ENCODE measurements at regions not wholly inside any gene's neighbourhood (a gene's known extent, or its start where the extent isn't known, plus 50 kb on each side); places are given as distances from the start of the nearest gene placed in this dataset.

DNA sequence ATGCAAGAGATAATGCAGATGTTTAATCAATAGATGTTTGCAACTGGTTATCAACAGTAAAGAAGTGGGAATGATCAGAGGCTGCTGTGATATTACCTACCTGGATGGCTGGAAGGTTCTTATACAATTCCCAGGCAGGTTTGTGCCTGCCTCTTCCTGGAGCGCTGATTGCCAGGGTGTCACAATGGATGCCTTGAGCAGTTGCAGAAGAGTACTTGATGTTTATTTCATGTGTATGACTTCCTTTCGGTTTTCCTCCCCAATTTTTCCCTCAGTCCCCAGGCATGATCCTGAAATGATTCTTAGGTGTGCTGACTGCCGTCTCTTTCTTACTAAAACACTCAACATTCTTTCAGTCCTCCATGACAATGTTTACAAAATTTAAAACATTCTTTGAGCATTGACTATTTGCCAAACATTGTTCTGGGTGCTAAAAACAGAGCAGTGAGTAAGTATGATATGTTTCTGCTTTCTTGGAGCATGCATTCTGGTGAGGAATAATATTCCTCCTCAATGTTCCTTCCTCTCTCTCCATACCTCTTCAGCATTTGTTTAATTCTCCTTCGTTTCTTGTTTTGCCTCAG, 416.6 kb upstream of the TRIB2 start:
- DNase-seq, result no peak

DNA sequence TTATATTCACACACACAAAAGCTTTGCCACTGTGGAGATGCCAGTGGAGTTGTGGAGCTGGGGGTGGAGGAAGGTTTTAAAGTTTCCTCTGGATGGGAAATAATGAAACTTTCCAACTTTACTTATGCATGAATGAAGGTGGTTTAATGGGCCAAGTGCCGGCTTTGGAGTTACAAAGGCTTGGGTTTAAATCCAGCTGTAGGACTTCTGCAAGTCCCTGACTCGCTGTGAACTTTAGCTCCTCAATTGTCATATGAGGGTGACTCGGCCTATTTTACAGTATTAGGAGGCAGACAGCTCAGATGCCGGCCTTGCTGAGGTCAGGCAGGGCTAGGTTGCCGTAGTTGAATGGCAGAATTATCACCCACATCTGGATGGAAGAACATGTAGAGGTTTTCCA, 415.8 kb upstream of the TRIB2 start:
- no peak for DNase-seq

DNA sequence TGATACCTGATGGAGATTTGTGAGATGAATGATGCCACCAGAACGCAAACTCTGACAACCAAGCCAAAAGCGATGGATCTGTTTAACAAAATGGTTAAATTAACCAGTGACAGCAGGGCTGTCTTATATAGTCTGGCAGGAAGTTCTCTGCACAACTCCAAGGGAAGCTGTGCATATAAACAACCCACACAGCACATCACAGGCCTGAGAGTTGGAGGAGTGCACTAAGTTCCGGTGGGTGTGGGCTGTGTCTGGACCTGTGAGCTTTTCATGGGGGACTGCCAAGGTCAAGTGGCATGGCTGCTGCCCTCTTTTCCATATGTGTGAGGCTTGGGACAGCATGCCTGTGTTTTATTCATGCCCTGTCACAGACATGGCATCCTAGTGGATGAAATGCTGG, 414.6 kb upstream of the TRIB2 start:
- no peak for DNase-seq

DNA sequence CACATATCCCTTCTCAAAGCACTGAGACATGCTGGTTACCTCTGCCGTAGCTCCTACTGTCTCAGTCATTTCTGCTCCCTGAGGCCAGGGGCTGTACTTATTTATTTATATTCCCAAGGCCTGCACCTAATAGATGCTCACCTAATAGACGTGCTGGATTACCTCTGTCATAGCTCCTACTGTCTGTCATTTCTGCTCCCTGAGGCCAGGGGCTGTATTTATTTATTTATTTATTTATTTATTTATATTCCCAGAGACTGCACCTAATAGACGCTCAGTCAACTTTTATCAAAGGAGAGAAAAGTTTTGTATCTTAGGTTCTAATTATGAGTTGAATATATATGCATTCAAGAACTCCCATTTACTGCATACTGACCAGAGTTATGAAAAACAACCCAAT, 414.0 kb upstream of the TRIB2 start:
- no peak for DNase-seq

DNA sequence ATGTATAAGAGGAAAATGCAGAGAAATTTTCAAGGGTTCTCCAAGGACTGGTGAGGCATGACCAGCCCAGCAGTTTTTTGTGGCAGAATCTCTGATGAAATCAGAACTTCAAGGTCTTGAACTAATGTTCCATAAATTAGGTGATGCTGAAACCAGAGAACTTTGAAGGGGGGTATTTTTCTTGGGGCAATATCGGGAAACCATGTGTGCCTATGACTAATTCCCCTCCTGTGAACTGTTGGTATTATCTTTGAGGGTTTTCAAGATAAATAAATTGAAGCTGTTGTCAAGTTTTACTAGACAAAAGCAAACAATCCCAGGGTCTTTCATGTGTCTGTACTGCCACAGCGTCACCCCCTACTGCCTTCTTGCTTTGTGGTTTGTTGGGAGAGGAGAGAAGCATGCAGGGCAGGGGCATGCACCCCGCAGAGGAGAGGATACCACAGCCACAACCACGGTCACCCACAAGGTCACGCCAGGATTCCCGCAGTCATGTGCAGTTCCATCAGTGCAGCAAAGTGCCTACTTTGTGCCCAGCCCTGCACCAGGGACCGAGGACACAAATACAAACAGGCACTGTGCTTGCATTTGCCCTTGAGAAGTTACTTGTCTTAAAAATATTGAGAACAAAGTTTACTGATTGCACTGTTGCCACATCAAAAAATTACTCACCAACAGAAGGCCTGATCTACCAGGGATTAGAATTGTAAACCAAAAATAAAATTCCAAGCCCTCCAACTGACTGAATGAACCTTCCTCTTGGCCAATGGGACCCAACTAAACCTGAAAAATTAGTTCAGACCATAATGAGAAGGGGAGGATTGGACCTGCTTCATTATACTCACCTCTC, 413.3 kb upstream of the TRIB2 start:
- no peak for DNase-seq

DNA sequence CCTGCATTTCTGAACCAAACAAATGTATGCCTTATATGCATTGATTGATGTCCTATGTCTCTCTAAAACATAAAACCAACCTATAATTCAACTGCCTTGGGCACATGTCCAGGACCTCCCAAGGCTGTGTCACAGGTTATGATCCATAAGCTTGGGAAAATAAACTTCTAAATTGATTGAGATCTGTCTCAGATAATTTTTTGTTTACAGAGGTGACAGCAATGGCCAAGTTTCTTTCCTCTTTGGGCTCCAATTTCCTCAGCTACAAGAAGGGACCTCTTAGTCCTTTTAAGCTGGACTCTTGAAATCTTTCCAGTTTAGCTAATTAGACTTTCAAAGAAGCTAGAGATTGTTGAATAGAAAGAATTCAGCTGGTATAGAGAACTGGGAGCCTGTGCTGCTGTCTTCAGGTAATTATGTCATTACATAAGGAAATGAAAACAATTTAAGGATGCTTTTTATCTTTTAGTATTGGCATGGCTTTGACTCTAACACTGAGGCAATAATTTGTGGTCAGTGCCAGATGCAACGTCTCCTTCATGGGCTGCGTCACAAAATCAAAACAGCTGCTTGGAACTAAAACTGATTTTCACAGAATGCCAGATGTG, 412.1 kb upstream of the TRIB2 start:
- DNase-seq, result no peak

DNA sequence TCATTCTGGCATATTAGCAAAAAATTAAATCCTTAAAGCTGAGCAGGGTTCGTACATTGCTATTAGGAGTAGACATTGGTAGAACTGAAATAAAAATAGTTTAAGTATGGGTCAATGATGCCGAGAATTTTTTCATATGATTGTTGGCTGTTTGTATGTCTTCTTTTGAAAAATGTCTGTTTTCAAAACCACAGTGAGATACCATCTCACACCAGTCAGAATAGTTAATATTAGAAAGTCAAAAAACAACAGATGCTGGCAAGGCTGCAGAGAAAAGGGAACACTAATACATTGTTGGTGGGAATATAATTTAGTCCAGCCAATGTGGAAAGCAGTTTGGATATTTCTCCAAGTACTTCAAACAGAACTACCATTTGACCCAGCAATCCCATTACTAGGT, 410.8 kb upstream of the TRIB2 start:
- no peak for DNase-seq

DNA sequence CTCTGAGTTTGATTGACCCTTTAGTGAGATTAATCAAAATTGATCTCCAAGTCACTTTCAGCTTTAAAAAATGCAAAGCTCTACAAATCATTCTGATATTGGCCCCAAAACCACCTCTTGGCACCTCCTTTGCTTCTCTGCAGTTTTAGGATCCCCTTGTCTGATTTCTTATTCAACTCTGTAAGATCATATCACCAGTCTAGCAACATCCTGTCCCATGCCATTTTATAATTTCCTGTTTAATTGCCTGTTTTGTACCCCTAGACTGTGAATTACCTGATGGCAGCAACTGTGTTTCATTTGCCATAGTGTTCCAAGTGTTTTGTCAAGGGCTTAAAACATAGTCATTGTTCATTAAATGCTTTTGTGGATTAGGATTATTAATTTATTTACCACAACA, 406.3 kb upstream of the TRIB2 start:
- no peak for DNase-seq

DNA sequence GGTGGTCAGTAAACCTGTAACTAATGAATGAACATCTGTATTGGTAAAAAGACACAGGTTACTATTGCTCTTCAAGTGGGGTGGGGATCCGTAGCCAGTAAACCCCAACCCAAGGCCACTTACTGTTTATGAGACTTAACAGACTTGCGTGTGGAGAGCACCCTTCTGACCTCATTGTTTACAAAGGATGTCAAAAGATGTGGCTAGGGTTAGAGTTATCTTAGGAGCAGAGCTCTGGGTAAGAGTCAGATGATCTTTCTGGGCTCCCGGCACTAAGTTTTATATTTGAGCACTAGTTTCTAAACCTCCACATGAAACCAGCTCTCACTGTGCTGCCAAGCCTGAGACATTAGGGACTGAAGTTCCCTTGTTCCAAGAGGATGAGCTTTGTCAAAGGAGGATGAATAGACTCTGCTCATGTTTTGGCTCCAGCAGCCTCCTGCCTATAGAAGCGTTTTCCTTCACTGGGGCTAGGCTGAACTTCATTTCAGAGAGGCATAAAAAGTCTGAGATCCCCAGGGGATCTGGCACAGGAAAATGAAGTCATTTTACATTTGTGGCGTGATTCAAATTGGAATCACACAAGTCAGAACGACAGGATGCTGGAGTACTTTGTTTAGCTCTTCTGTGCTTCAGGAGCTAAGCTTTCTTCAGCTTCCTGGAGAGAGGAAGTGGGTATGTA, 403.1 kb upstream of the TRIB2 start:
- DNase-seq, result no peak

DNA sequence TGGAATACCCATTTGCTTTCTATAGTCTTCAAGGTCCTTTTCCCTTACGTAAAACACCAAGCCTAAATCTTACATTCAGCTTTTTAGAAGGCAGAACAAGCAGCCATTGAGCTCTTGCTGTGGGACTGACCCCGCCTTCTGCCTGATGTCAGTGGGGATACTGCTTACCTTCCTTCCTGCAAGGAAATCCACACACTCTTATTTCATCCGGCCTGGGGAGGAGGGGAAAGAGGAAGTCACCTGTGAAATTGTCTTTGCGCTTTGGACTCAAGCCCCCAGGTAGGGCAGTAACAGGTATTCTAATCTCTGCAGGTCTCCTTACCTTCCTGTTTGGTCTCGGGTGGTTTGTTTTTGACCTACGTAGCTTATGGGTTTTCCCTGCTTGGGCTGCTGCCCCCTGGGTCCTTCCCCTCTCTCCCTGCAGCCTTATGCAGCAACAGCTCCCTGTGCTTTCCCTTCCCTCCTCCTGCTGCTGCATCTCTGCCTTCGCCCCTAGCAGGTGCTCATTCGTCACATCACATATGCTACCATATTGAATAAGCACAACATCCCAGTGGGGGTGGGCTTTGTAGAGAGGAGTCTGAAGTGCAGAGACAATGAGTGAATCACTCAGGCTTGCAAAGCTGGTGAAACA, 402.5 kb upstream of the TRIB2 start:
- DNase-seq, result no peak

DNA sequence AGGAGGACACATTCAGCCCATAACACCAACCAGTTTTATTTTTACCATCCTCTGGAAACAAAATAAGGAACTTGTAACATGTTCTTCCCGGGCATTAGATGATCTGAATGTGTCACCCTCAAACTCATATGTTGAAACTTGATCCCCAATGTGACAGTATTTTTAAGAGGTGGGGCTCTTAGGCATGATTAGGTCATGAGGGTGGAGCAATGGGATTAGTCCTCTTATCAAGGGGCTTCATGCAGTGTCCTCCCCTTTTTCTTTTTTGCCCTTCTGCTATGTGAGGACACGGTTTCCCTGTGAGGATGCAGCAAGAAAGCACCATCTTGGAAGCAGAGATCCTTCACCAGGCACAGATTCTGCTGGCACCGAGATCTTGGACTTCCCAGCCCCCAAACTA, 401.5 kb upstream of the TRIB2 start:
- DNase-seq, result no peak

DNA sequence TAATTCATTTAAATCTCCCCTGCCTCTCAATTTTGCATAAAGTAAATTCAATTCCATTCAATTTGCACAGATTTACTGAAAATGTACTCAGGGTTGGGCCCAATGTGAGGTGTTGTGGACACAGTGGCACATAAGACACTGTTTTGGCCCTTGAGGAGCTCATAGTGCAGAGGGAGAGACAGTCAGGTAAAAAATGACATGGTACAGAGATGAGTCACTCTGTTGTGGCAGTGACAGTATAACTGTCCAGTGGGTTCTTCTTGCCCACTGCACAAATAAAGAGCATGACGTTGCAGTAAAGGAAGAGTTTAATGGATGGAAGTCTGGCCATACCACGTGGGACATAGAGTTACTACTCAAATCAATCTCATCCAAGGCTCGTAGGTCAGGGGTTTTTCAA, 400.3 kb upstream of the TRIB2 start:
- DNase-seq, result no peak

DNA sequence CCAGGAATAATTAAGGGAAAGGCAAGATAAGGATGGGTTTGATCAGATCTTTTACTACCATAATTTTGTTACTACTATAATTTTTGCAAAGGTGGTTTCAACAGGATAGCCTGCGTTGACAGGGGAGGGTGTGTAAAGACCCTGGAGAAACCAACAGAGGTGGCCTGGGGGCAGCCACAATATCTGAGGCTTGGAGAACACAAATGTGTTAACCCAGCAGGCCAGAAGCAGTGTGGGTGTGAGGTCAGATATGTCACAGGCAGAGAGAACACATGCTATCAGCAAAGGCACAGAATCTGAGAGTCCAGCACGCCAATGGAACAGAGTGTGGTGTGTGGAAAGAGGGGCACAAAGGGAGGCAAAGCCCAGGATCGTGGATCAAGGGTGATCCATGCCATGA, 399.4 kb upstream of the TRIB2 start:
- no peak for DNase-seq

DNA sequence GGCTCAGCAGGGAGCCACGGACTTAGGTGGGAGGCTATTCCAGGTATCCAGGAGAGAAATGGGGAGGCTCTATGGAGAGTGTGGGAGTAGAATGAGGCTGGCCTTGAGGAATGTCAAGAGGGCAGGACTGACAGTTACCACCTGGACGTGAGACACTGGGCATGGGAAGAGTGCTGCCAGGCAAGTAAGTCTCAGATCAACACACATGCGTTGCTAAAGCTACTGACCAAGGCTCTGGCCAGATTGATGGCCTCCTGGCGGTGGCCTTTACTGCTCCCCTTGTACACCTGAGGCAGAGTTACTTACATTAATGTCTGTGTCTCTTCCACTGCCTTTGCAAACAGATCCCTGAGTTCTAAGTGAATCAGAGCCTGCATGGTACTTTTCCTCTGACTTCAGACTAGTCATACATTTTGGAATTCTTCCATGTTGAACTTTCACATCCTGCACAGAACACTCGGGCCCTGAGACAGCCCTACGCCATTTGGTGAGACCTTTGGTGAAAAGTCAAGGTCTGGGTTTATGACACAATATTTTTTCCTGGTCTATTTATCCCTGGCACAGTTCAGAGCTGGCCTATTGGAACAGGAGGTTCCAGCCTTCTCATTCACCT, 398.8 kb upstream of the TRIB2 start:
- no peak for DNase-seq

DNA sequence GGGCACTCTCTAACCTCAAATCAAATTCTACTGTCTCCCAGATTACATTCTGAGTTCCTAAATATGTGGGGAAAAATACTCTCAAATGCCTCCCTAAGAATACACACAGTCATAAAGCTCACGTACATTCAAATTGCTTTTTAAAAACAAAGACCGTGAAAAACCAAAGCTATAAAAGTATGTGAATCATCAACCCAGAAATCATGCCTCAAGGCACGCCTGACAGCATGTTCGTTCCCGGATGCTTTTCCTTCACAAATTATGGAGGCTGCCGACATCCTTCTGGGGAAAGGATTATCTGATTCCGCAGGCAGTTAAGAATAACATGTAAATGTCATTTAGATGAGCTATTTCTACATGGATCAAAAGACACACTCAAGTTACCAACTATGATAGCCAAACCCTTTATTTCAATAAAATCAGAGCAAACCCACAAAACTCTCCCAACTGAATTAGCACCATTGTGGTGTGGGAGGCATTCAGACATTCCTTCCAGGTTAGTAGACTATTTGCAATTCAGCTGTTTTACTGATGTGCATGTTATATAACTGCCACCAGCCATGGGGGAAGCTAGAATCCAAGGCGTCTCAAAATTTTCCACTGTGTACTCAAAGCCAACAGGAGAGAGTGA, 398.2 kb upstream of the TRIB2 start:
- DNase-seq, result no peak

DNA sequence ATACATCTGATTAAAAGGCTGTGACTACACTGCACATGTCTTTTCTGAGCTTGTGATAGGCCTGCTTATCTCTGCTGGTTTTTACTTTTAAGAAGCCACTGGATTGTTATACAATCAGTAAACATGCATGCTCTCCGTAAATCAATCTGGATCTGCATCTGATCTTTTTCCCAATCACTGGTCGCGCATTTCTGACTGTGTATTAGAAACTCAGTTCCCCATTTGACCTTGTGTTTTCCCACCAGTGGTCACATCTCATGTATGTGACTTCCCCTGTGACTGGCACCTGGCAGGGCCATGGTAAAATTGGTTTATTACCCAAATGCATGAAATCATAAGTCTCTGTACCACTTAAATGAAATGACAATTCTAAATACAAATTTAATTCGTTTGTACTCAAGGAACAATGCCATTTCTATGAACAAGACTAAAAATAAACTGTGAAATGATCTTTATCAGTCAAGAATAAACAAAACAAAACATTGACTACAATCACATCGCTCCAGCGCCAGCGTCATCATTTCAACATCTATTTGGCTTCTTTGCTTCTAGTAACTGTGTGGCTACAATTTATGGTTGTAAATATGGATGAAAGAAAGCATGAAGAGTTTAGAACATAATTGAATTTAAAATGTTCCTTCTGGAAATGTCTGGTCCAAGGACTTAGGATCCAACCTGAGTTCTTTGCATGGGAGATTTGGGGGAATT, 396.6 kb upstream of the TRIB2 start:
- no peak for DNase-seq

DNA sequence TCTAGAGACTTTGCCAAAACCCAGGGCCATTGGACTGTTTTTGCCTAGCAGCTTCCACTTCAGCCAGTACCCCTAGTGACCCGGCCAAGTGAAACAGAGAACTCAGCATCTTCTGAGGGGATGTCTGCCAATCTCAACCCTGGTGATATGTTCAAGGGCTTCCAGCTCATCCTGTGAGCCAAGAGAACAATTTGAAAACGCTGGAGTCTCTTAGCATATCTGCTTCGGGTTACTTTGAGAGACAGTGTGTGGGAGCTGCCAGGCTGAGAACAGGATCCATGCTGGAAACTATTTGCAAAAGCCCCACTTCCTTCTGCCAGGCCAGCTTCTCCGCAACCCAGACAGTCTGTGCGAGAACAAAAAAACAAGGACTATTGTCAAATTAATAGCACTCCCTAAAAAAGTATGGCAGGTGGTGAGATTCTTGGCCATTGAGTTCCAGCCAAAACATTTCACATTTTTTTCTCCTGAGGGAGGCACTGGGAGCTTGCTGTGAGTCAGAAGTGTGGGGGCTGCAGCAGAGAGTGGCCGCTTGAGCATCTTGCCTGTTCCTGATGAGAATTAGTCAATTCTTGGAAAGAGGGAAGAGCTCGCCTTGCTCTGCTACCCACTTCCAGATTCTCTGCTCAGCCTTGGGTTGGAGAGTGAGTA, 395.6 kb upstream of the TRIB2 start:
- no peak for DNase-seq

DNA sequence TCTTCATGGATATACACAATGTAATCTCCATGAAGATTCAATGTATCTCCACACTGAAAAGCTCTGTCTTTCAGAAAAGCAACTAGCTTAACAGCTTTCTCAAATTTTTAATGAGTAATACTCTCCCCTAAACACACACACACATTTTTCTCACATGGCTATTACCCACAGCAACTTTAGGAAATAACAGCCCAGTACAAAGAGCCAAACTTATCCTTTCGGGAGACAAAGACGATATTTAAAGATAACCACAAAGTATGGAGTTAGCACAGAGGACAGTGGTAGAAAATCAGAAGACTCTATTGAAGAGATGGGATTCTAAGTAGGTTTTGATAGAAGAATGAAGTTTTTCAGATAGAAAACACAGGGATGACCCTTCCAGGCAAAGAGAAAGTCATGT, 394.9 kb upstream of the TRIB2 start:
- DNase-seq, result no peak

DNA sequence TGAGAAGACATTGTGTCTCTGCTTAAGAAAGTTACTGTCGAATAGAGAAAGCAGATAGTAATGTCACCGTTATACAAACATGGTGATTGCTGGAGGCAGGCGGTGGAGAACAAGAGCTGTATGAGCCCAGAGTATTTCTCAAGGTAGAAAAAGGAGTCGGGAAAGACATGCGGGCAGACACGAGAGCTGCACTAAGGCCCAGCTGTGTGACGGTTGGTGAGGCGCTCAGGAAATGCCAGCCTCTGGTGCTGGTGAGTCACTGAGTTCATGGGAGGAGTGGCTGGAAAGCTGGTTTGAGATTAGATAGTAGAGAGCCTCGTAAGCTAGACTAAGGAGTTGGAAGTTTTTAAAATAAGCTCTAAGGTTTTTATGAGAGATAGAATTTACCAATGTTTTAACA, 390.9 kb upstream of the TRIB2 start:
- DNase-seq, result no peak

DNA sequence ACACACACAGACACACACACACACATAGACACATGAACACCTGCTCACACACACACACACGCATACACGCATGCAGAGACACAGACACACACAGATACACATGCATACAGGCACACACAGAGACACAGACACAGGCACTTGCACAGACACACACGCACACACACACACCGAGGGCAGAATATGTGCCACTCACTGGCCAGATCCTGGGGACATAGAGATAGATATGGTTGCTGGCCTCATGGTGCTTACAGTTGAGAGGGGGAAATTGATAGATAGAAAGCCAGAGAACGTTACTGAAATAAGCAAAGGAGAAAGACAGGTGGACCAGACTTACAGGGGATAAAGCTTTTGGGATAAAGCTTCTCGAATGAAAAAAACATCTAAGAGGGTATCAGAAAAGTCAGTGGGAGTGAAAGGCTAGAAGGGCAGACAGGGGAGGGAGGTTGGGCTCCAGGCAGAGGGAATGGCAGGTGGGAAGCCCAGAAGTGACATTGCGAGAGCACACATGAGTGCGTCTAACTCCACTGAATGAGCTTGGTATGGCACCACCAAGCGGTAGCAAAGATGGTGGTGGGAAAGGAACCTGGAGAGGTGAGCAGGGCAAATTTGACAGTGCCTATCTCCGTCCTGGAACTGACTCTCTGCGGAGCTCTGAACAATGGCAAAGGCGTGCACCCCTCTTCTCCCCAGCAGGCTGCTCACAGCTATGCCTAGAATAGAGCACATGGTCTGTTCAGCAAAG, 390.1 kb upstream of the TRIB2 start:
- no peak for DNase-seq

DNA sequence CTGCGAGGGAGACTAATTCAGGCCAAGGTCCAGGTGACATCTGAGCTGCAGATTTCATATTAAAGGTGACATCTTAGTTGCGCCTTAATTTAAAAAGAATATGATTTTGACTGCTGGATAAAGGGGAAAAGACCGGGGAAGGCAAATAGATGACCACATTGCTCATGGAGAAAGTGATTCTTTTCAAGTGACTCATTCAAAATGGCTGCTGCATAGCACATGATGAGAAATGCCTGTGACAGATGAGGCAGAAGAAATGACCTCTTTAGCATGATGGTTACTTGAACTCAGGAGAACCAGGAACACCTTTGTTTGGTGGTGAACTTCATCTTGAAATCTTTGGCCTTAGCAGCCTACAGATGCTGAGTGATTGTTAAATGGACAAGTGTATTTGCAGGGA, 385.8 kb upstream of the TRIB2 start:
- no peak for DNase-seq
